OCI-LY7 (cell line): ENCODE measurements at regions not wholly inside any gene's neighbourhood (a gene's known extent, or its start where the extent isn't known, plus 50 kb on each side); places are given as distances from the start of the nearest gene placed in this dataset.

Source experiments
- BruUV-seq: library from RNA; stranded (reverse); fragments of 400-500 nt; replicated peaks from 2 replicates; lab custom pipeline; 2021; lab: Mats Ljungman, UMichigan
- CTCF ChIA-PET: fragments of 300-600 bp; sonication (Branson Sonifier 250); formaldehyde crosslinking; loops from one replicate; lab custom pipeline; 2022; ENCODE audit warnings: antibody characterized with exemption; ENCODE audit not compliant: unreplicated experiment; lab: Charles Lee
- POLR2A ChIA-PET: fragments of 300-600 bp; sonication (Branson Sonifier 250); formaldehyde crosslinking; loops from one replicate; lab custom pipeline; 2022; ENCODE audit warnings: antibody characterized with exemption; lab: Charles Lee
- DNase-seq: peaks from one replicate; pipeline ENCODE4 v3.0.0-alpha.2; 2015; ENCODE audit warnings: low spot score
- H2AFZ ChIP-seq: fragments of 200-600 bp; sonication (generic), shearing (Covaris generic); 2 replicates; pipeline ENCODE4 v1.6.1; 2014; ENCODE audit warnings: mild to moderate bottlenecking, antibody characterized with exemption, low read length, moderate library complexity
- H3K27ac ChIP-seq: fragments of 200-600 bp; sonication (generic); 2 replicates; pipeline ENCODE4 v1.5.1; 2014; ENCODE audit warnings: mixed run types, low read depth, mild to moderate bottlenecking, moderate library complexity, low read length, inconsistent platforms; ENCODE audit not compliant: poor library complexity, severe bottlenecking
- H3K36me3 ChIP-seq: fragments of 200-600 bp; sonication (generic); 2 replicates; pipeline ENCODE4 v1.6.1; 2014; ENCODE audit warnings: mild to moderate bottlenecking, antibody characterized with exemption, low read length, moderate library complexity, mixed read lengths; ENCODE audit not compliant: insufficient read depth
- H3K4me1 ChIP-seq: fragments of 200-600 bp; sonication (generic); 2 replicates; pipeline ENCODE4 v1.5.1; 2014; ENCODE audit warnings: mild to moderate bottlenecking, low read length; ENCODE audit not compliant: insufficient read depth, poor library complexity, severe bottlenecking
- H3K4me2 ChIP-seq: fragments of 200-600 bp; sonication (generic); 2 replicates; pipeline ENCODE4 v1.6.1; 2014; ENCODE audit warnings: mild to moderate bottlenecking, low read length
- H3K4me3 ChIP-seq: fragments of 200-600 bp; sonication (generic); 2 replicates; pipeline ENCODE4 v1.5.1; 2014; ENCODE audit warnings: mild to moderate bottlenecking, low read depth, low read length; ENCODE audit not compliant: poor library complexity, severe bottlenecking
- H3K79me2 ChIP-seq: fragments of 200-600 bp; sonication (generic); 2 replicates; pipeline ENCODE4 v1.6.1; 2016; ENCODE audit warnings: low read depth, mild to moderate bottlenecking, low read length, moderate library complexity, mixed read lengths; ENCODE audit not compliant: insufficient read depth
- H3K9me2 ChIP-seq: fragments of 200-600 bp; sonication (generic); 2 replicates; pipeline ENCODE4 v1.6.1; 2016; ENCODE audit warnings: mild to moderate bottlenecking, low read length, mixed read lengths; ENCODE audit not compliant: insufficient read depth
- H3K9me3 ChIP-seq: fragments of 200-600 bp; sonication (generic); 2 replicates; pipeline ENCODE4 v1.6.1; 2014; ENCODE audit warnings: mild to moderate bottlenecking, mixed run types, low read length, mixed read lengths
- H4K20me1 ChIP-seq: fragments of 200-600 bp; sonication (generic); 2 replicates; pipeline ENCODE4 v1.6.1; 2014; ENCODE audit warnings: mild to moderate bottlenecking, antibody characterized with exemption, low read length, moderate library complexity, mixed read lengths; ENCODE audit not compliant: insufficient read depth
- CTCF ChIP-seq: fragments of 200-600 bp; sonication (generic); conservative IDR thresholded peaks from 2 replicates; pipeline ENCODE4 v1.5.1; 2014; ENCODE audit warnings: mild to moderate bottlenecking, antibody characterized with exemption, low read length, moderate library complexity, mixed read lengths
- EZH2phosphoT487 ChIP-seq: fragments of 200-600 bp; sonication (generic); IDR thresholded peaks from 2 replicates; pipeline ENCODE4 v1.6.1; 2018; ENCODE audit warnings: low read depth, borderline replicate concordance, mild to moderate bottlenecking, mixed run types, antibody characterized with exemption, low read length, moderate library complexity, mixed read lengths
- intact Hi-C: fragments of 100-400 bp; cut with micrococcal nuclease; formaldehyde crosslinking; loops from one replicate; pipeline ENCODE4 v1.10.0; 2022; ENCODE audit not compliant: unreplicated experiment

GRCh38 chr3:55368366-55368765, 118.7 kb downstream of the WNT5A start:
- ChIA-PET POLR2A (no interaction called here), CTCF (no interaction called here)
- Histone ChIP-seq H3K4me1 (no peaks in the 10 kb centered on the region), H4K20me1 (no peaks in the 10 kb centered on the region), H3K36me3 (no peaks in the 10 kb centered on the region), H3K4me3 (no peak overlapping the region), H3K79me2 (no peaks in the 10 kb centered on the region), H3K27ac (no peak overlapping the region), H2AFZ (no peak overlapping the region), H3K4me2 (no peak overlapping the region), H3K9me3 (no peaks in the 10 kb centered on the region), H3K9me2 (no peaks in the 10 kb centered on the region)
- intact Hi-C loops = no loop called here
- no peak for TF ChIP-seq CTCF
- TF ChIP-seq EZH2phosphoT487 = no peak
- DNase-seq = no peak
- no TSS peak for BruUV-seq

- H2AFZ ChIP-seq = no peak overlapping the region
- no peaks in the 10 kb centered on the region for H3K9me2 ChIP-seq
- intact Hi-C loops = no loop called here
- no peak overlapping the region for H3K4me3 ChIP-seq
- H3K27ac ChIP-seq = no peak overlapping the region
- POLR2A ChIA-PET = no interaction called here
- no peaks in the 10 kb centered on the region for H3K36me3 ChIP-seq
- no peak for DNase-seq
- no peaks in the 10 kb centered on the region for H3K79me2 ChIP-seq
- no peaks in the 10 kb centered on the region for H3K4me1 ChIP-seq
- no peaks in the 10 kb centered on the region for H3K9me3 ChIP-seq
- CTCF ChIA-PET = no interaction called here
- no TSS peak for BruUV-seq
- H3K4me2 ChIP-seq = no peak overlapping the region
- TF ChIP-seq EZH2phosphoT487 = no peak
- no peak for TF ChIP-seq CTCF
- H4K20me1 ChIP-seq = no peaks in the 10 kb centered on the region
These were observed 119.7 kb downstream of the WNT5A start for GRCh38 chr3:55367384-55367783.

- Histone ChIP-seq H3K9me2 (no peaks in the 10 kb centered on the region), H3K27ac (no peak overlapping the region), H3K36me3 (no peaks in the 10 kb centered on the region), H3K4me2 (no peak overlapping the region), H3K4me1 (no peaks in the 10 kb centered on the region), H2AFZ (no peak overlapping the region), H3K4me3 (no peak overlapping the region), H3K9me3 (no peaks in the 10 kb centered on the region), H3K79me2 (no peaks in the 10 kb centered on the region), H4K20me1 (no peaks in the 10 kb centered on the region)
- no TSS peak for BruUV-seq
- ChIA-PET POLR2A (interaction anchor here (1.0 kb wide), 1 partner anchor 45 kb away, joined by 3 read pairs; no protein-coding TSS in a partner anchor), CTCF (no interaction called here)
- no peak for DNase-seq
- TF ChIP-seq EZH2phosphoT487 = no peak
- intact Hi-C loops = no loop called here
These were observed 122.7 kb downstream of the WNT5A start for GRCh38 chr3:55364421-55364820.
